Skeletal muscle cell (primary cell): ENCODE measurements at regions not wholly inside any gene's neighbourhood (a gene's known extent, or its start where the extent isn't known, plus 50 kb on each side); places are given as distances from the start of the nearest gene placed in this dataset.

Source experiments
- DNase-seq: peaks from one replicate; pipeline ENCODE4 v3.0.0-alpha.2; 2010; ENCODE audit warnings: low read depth
- H3K4me3 ChIP-seq: 2 replicates; pipeline ENCODE4 v1.5.1; 2011; ENCODE audit warnings: low read depth, mild to moderate bottlenecking, control low read depth, low read length, moderate library complexity

GRCh38 chr20:48164566-48165400, 379.5 kb upstream of the SULF2 start:
- no peak for DNase-seq
- H3K4me3 ChIP-seq = no peak overlapping the region

- H3K4me3 ChIP-seq = no peak overlapping the region
- DNase-seq = no peak
These were observed 378.8 kb upstream of the SULF2 start for GRCh38 chr20:48164034-48164433.

GRCh38 chr20:48163505-48163904, 378.2 kb upstream of the SULF2 start:
- DNase-seq = no peak
- H3K4me3 ChIP-seq = no peak overlapping the region

- DNase-seq = no peak
These were observed 377.3 kb upstream of the SULF2 start for GRCh38 chr20:48162621-48163020.

GRCh38 chr20:48159145-48160008, 374.1 kb upstream of the SULF2 start:
- no peak overlapping the region for H3K4me3 ChIP-seq
- DNase-seq = no peak

More at GRCh38 chr20:48162621-48163020, 377.3 kb upstream of the SULF2 start:
- H3K4me3 ChIP-seq = no peak overlapping the region

GRCh38 chr20:48158014-48158413, 372.7 kb upstream of the SULF2 start:
- H3K4me3 ChIP-seq = no peak overlapping the region
- DNase-seq = no peak

GRCh38 chr20:48156951-48157700, 371.8 kb upstream of the SULF2 start:
- no peak overlapping the region for H3K4me3 ChIP-seq
- DNase-seq = no peak

- H3K4me3 ChIP-seq = no peak overlapping the region
- no peak for DNase-seq
These were observed 371.2 kb upstream of the SULF2 start for GRCh38 chr20:48156521-48156920.

GRCh38 chr20:48155268-48155667, 370.0 kb upstream of the SULF2 start:
- no peak overlapping the region for H3K4me3 ChIP-seq
- no peak for DNase-seq

- no peak overlapping the region for H3K4me3 ChIP-seq
- no peak for DNase-seq
These were observed 368.9 kb upstream of the SULF2 start for GRCh38 chr20:48154040-48154765.

GRCh38 chr20:48153523-48153922, 368.2 kb upstream of the SULF2 start:
- no peak overlapping the region for H3K4me3 ChIP-seq
- DNase-seq = no peak

GRCh38 chr20:48153103-48153502, 367.8 kb upstream of the SULF2 start:
- H3K4me3 ChIP-seq = no peak overlapping the region
- no peak for DNase-seq

GRCh38 chr20:48150568-48150967, 365.3 kb upstream of the SULF2 start:
- no peak for DNase-seq
- no peak overlapping the region for H3K4me3 ChIP-seq

GRCh38 chr20:48149902-48150301, 364.6 kb upstream of the SULF2 start:
- H3K4me3 ChIP-seq = no peak overlapping the region

GRCh38 chr20:48148916-48149672, 363.8 kb upstream of the SULF2 start:
- H3K4me3 ChIP-seq = no peak overlapping the region
- no peak for DNase-seq

More at GRCh38 chr20:48149902-48150301, 364.6 kb upstream of the SULF2 start:
- DNase-seq = no peak

- no peak overlapping the region for H3K4me3 ChIP-seq
- DNase-seq = no peak
These were observed 362.7 kb upstream of the SULF2 start for GRCh38 chr20:48148020-48148419.

- DNase-seq = no peak
- H3K4me3 ChIP-seq = no peak overlapping the region
These were observed 362.0 kb upstream of the SULF2 start for GRCh38 chr20:48147311-48147710.

- DNase-seq = no peak
- H3K4me3 ChIP-seq = no peak overlapping the region
These were observed 361.6 kb upstream of the SULF2 start for GRCh38 chr20:48146877-48147276.

GRCh38 chr20:48146308-48146707, 361.0 kb upstream of the SULF2 start:
- H3K4me3 ChIP-seq = no peak overlapping the region
- no peak for DNase-seq
